IMR-90 (cell line): ENCODE measurements at regions not wholly inside any gene's neighbourhood (a gene's known extent, or its start where the extent isn't known, plus 50 kb on each side); places are given as distances from the start of the nearest gene placed in this dataset.

Source experiments
- ATAC-seq: fragments of 200-7000 bp; cut with Tn5 transposase; 2 replicates; pipeline ENCODE4 v1.9.1; 2020; ENCODE audit warnings: low read depth, mild to moderate bottlenecking, moderate library complexity
- BruUV-seq: library from RNA; stranded (reverse); fragments of 400-500 nt; replicated peaks from 2 replicates; lab custom pipeline; 2021; lab: Mats Ljungman, UMichigan
- CTCF ChIA-PET: fragments of 300-600 bp; formaldehyde crosslinking; extraction: SDS; loops from one replicate; lab custom pipeline; 2021; ENCODE audit warnings: antibody characterized with exemption; lab: Yijun Ruan, JAX
- POLR2A ChIA-PET: fragments of 300-600 bp; sonication (Branson Sonifier 250); formaldehyde crosslinking; loops from one replicate; lab custom pipeline; 2022; ENCODE audit warnings: antibody characterized with exemption; ENCODE audit not compliant: unreplicated experiment; lab: Charles Lee
- DNase-seq: peaks from one replicate; pipeline ENCODE4 v3.0.0; 2013
- H2AFZ ChIP-seq: replicated peaks from 2 replicates; pipeline ENCODE3; 2013; ENCODE audit warnings: low read length, mild to moderate bottlenecking; ENCODE audit not compliant: poor library complexity
- H2AK5ac ChIP-seq: 2 replicates; pipeline ENCODE4 v1.6.1; 2013; ENCODE audit warnings: low read depth, low read length, inconsistent platforms
- H2AK9ac ChIP-seq: replicated peaks from 2 replicates; pipeline ENCODE3; 2013; ENCODE audit warnings: mild to moderate bottlenecking, low read depth, low read length, moderate library complexity; ENCODE audit not compliant: poor library complexity
- H2BK120ac ChIP-seq: 2 replicates; pipeline ENCODE4 v1.6.1; 2013; ENCODE audit warnings: low read depth, low read length, inconsistent platforms
- H2BK15ac ChIP-seq: 3 replicates; pipeline ENCODE4 v1.6.1; 2013; ENCODE audit warnings: low read depth, low read length, inconsistent platforms
- H2BK20ac ChIP-seq: 2 replicates; pipeline ENCODE4 v1.6.1; 2013; ENCODE audit warnings: low read depth, mild to moderate bottlenecking, inconsistent platforms, low read length, moderate library complexity
- H2BK5ac ChIP-seq: 2 replicates; pipeline ENCODE4 v1.6.1; 2013; ENCODE audit warnings: mild to moderate bottlenecking, low read depth, low read length, inconsistent platforms; ENCODE audit not compliant: poor library complexity, severe bottlenecking
- H3K14ac ChIP-seq: replicated peaks from 2 replicates; pipeline ENCODE4 v1.6.1; 2013; ENCODE audit warnings: low read depth, low read length, inconsistent platforms
- H3K18ac ChIP-seq: 2 replicates; pipeline ENCODE4 v1.6.1; 2013; ENCODE audit warnings: low read depth, low read length, control low read depth
- H3K23ac ChIP-seq: 2 replicates; pipeline ENCODE4 v1.6.1; 2013; ENCODE audit warnings: low read depth, low read length, inconsistent platforms
- H3K27ac ChIP-seq: 2 replicates; pipeline ENCODE4 v1.5.1; 2013; ENCODE audit warnings: mild to moderate bottlenecking, control low read depth, low read length; ENCODE audit not compliant: insufficient read depth
- H3K27me3 ChIP-seq: 2 replicates; pipeline ENCODE4 v1.6.1; 2013; ENCODE audit warnings: low read length; ENCODE audit not compliant: control insufficient read depth, insufficient read depth
- H3K36me3 ChIP-seq: 2 replicates; pipeline ENCODE4 v1.6.1; 2013; ENCODE audit warnings: low read length, mixed read lengths; ENCODE audit not compliant: control insufficient read depth, insufficient read depth
- H3K4ac ChIP-seq: 2 replicates; pipeline ENCODE4 v1.6.1; 2013; ENCODE audit warnings: low read depth, low read length, inconsistent platforms
- H3K4me1 ChIP-seq: 2 replicates; pipeline ENCODE4 v1.6.1; 2013; ENCODE audit warnings: low read length, mixed read lengths; ENCODE audit not compliant: control insufficient read depth, insufficient read depth
- H3K4me2 ChIP-seq: 2 replicates; pipeline ENCODE4 v1.6.1; 2013; ENCODE audit warnings: low read depth, mild to moderate bottlenecking, control low read depth, low read length, moderate library complexity
- H3K4me3 ChIP-seq: 2 replicates; pipeline ENCODE4 v1.5.1; 2013; ENCODE audit warnings: low read depth, mild to moderate bottlenecking, control low read depth, low read length, moderate library complexity; ENCODE audit not compliant: insufficient read depth
- H3K56ac ChIP-seq: 2 replicates; pipeline ENCODE4 v1.6.1; 2013; ENCODE audit warnings: low read length, inconsistent platforms; ENCODE audit not compliant: insufficient read depth; ENCODE audit errors: extremely low read depth
- H3K79me1 ChIP-seq, 2 experiments: 2 replicates each; pipeline ENCODE4 v1.6.1; 2013; ENCODE audit warnings: low read length in 2 of 2, inconsistent platforms in 1 of 2, low read depth in 1 of 2
- H3K9ac ChIP-seq: 2 replicates; pipeline ENCODE4 v1.6.1; 2013; ENCODE audit warnings: low read depth, low read length, control low read depth
- H3K9me1 ChIP-seq: 2 replicates; pipeline ENCODE4 v1.6.1; 2013; ENCODE audit warnings: low read length, inconsistent platforms; ENCODE audit not compliant: insufficient read depth
- H3K9me3 ChIP-seq: 2 replicates; pipeline ENCODE4 v1.6.1; 2013; ENCODE audit warnings: low read length; ENCODE audit not compliant: control insufficient read depth, insufficient read depth
- H4K20me1 ChIP-seq: 2 replicates; pipeline ENCODE4 v1.6.1; 2013; ENCODE audit warnings: low read length, inconsistent platforms; ENCODE audit not compliant: insufficient read depth
- H4K5ac ChIP-seq: 2 replicates; pipeline ENCODE4 v1.6.1; 2013; ENCODE audit warnings: mild to moderate bottlenecking, low read depth, low read length, control low read depth
- H4K8ac ChIP-seq, 2 experiments: 2 replicates each; pipeline ENCODE4 v1.6.1; 2013; ENCODE audit warnings: low read depth in 2 of 2, low read length in 2 of 2, control low read depth in 1 of 2, inconsistent platforms in 1 of 2
- H4K91ac ChIP-seq: 2 replicates; pipeline ENCODE4 v1.6.1; 2013; ENCODE audit warnings: low read depth, low read length, inconsistent platforms; ENCODE audit not compliant: insufficient read depth
- CEBPB ChIP-seq: IDR thresholded peaks from 2 replicates; pipeline ENCODE4 v1.6.1; 2012; ENCODE audit warnings: low read depth, low read length, improper control_type of control experiment
- CHD1 ChIP-seq: IDR thresholded peaks from 2 replicates; pipeline ENCODE4 v1.6.1; 2012; ENCODE audit warnings: low read depth, low read length, improper control_type of control experiment
- FOS ChIP-seq: fragments of 150-350 bp; IDR thresholded peaks from 2 replicates; pipeline ENCODE4 v1.6.1; 2016; ENCODE audit warnings: low read depth, low read length
- MAFK ChIP-seq: IDR thresholded peaks from 2 replicates; pipeline ENCODE4 v1.6.1; 2012; ENCODE audit warnings: low read depth, low read length, improper control_type of control experiment
- MAZ ChIP-seq: IDR thresholded peaks from 2 replicates; pipeline ENCODE4 v1.6.1; 2012; ENCODE audit warnings: low read depth, mild to moderate bottlenecking, low read length, improper control_type of control experiment, moderate library complexity, borderline replicate concordance
- RCOR1 ChIP-seq: IDR thresholded peaks from 2 replicates; pipeline ENCODE4 v1.6.1; 2012; ENCODE audit warnings: mild to moderate bottlenecking, low read length, improper control_type of control experiment; ENCODE audit not compliant: insufficient replicate concordance
- WGBS, 2 experiments: methylation state at CpG; one replicate each; pipeline versions ENCODE4 v1.1.5 to v1.1.7; 2013; ENCODE audit warnings: missing lambda C conversion rate in 2 of 2; ENCODE audit not compliant: insufficient read length in 1 of 2; ENCODE audit errors: extremely low coverage in 2 of 2; 5-methylcytosine and 5-hydroxymethylcytosine counted together
- dilution Hi-C: fragments of 300-500 bp; cut with HindIII; formaldehyde crosslinking; loops from one replicate; pipeline ENCODE4 v1.14.3; 2018; ENCODE audit warnings: low sequenced_read_pairs; ENCODE audit not compliant: unreplicated experiment
- in situ Hi-C: fragments of 300-500 bp; cut with MboI; formaldehyde crosslinking; loops from 3 replicates; pipeline ENCODE4 v1.14.3; 2019; ENCODE audit warnings: low sequenced_read_pairs, inconsistent platforms, mixed read lengths
- intact Hi-C: fragments of 100-400 bp; cut with micrococcal nuclease; formaldehyde crosslinking; loops from 2 replicates; pipeline ENCODE4 v1.10.0; 2022
- TF ChIP-seq, protein P1 (sequence below): fragments of 150-350 bp; IDR thresholded peaks from 2 replicates; pipeline ENCODE4 v1.6.1; 2017; ENCODE audit warnings: mild to moderate bottlenecking, antibody characterized with exemption, low read length, low read depth
- TF ChIP-seq, protein P2 (sequence below): conservative IDR thresholded peaks from 2 replicates; pipeline ENCODE4 v1.5.1; 2012; ENCODE audit warnings: mild to moderate bottlenecking, low read depth, low read length, improper control_type of control experiment

DNA sequence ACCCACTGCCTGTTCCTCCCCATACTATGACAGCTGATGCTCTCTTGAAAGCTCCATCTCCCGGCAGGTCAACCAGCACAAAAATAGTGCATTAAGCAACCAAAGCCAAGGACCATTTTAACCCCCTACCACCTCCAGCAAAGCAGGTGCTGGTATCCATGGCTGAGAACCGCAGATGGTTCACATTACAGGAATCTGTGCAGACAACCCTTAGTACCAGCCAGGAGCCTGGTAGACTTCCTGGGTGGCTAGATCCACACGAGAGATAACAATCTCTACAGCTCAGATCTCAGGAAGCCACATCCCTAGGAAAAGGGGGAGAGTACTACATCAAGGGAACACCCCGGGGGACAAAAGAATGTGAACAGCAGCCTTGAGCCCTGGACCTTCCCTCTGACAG is 248.0 kb downstream of the FGF13 start:
- in situ Hi-C loops (no loop called here), dilution Hi-C loops (no loop called here), intact Hi-C loops (no loop called here)
- TF ChIP-seq CEBPB (no peak), MAZ (no peak), CHD1 (no peak), RCOR1 (no peak), MAFK (no peak), FOS (no peak)
- TF ChIP-seq, protein P1, sequence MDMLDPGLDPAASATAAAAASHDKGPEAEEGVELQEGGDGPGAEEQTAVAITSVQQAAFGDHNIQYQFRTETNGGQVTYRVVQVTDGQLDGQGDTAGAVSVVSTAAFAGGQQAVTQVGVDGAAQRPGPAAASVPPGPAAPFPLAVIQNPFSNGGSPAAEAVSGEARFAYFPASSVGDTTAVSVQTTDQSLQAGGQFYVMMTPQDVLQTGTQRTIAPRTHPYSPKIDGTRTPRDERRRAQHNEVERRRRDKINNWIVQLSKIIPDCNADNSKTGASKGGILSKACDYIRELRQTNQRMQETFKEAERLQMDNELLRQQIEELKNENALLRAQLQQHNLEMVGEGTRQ: no peak
- TF ChIP-seq, protein P2, sequence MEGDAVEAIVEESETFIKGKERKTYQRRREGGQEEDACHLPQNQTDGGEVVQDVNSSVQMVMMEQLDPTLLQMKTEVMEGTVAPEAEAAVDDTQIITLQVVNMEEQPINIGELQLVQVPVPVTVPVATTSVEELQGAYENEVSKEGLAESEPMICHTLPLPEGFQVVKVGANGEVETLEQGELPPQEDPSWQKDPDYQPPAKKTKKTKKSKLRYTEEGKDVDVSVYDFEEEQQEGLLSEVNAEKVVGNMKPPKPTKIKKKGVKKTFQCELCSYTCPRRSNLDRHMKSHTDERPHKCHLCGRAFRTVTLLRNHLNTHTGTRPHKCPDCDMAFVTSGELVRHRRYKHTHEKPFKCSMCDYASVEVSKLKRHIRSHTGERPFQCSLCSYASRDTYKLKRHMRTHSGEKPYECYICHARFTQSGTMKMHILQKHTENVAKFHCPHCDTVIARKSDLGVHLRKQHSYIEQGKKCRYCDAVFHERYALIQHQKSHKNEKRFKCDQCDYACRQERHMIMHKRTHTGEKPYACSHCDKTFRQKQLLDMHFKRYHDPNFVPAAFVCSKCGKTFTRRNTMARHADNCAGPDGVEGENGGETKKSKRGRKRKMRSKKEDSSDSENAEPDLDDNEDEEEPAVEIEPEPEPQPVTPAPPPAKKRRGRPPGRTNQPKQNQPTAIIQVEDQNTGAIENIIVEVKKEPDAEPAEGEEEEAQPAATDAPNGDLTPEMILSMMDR: no peak
- H2BK5ac ChIP-seq: no peak overlapping the region
- H2BK15ac ChIP-seq: no peak overlapping the region
- no peak overlapping the region for H3K56ac ChIP-seq
- no peak for ATAC-seq
- H3K4me2 ChIP-seq: no peak overlapping the region
- H3K27me3 ChIP-seq: no peaks in the 10 kb centered on the region
- no peak overlapping the region for H3K18ac ChIP-seq
- H3K9ac ChIP-seq: no peak overlapping the region
- ChIA-PET POLR2A (no interaction called here), CTCF (interaction anchor here (0.6 kb wide), 1 partner anchor 23 kb away, joined by 3 read pairs; no protein-coding TSS in a partner anchor)
- no peak overlapping the region for H3K23ac ChIP-seq
- H3K4ac ChIP-seq: no peak overlapping the region
- H3K4me1 ChIP-seq: no peaks in the 10 kb centered on the region
- H3K79me1 ChIP-seq: no peaks in the 10 kb centered on the region
- no peaks in the 10 kb centered on the region for H3K9me1 ChIP-seq
- no peak overlapping the region for H2AK5ac ChIP-seq
- no CpG with 5 or more reads among the region's 4 CpGs for WGBS, 2 experiments
- H3K36me3 ChIP-seq: no peaks in the 10 kb centered on the region
- BruUV-seq: no TSS peak
- no peak overlapping the region for H3K27ac ChIP-seq
- H4K5ac ChIP-seq: no peak overlapping the region
- DNase-seq: no peak
- no peak overlapping the region for H2BK20ac ChIP-seq
- H2AFZ ChIP-seq: no peak overlapping the region
- H4K8ac ChIP-seq: no peak overlapping the region
- peaks cover 7% of the 10 kb centered on the region; the same call in 1 of the 2 replicates for H3K9me3 ChIP-seq
- no peak overlapping the region for H4K91ac ChIP-seq
- H3K4me3 ChIP-seq: no peak overlapping the region
- no peak overlapping the region for H2BK120ac ChIP-seq
- H2AK9ac ChIP-seq: no peak overlapping the region
- H3K14ac ChIP-seq: no peak overlapping the region
- H4K20me1 ChIP-seq: no peaks in the 10 kb centered on the region
